CD4-positive, alpha-beta T cell treated with Interleukin-1 beta for 1 hour (primary cell): ENCODE measurements at regions not wholly inside any gene's neighbourhood (a gene's known extent, or its start where the extent isn't known, plus 50 kb on each side); places are given as distances from the start of the nearest gene placed in this dataset.

Experiments
- DNase-seq, 2 donors: peaks; one replicate each; pipeline ENCODE4 v3.0.0-alpha.2; 2020 to 2022

DNA sequence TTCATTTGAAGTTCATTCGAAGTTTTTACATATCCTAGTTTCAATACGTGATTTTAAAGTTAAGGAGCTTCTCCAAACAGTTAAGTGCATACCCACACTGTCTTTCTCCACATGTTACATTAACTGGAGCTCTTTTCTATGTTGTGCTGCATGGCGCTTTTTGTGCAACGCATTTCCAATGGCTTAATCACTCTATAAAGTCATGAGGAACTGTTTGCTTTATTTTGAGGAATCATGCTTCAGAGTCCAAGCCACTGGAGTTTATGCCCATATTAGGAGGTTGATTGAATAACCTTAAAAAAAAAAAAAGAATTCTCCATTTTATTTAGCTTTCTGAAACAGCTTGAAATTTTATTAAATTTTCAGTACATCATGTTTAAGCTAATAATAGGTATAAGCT, 109.4 kb upstream of the MBNL1 start:
- no peak for DNase-seq

DNA sequence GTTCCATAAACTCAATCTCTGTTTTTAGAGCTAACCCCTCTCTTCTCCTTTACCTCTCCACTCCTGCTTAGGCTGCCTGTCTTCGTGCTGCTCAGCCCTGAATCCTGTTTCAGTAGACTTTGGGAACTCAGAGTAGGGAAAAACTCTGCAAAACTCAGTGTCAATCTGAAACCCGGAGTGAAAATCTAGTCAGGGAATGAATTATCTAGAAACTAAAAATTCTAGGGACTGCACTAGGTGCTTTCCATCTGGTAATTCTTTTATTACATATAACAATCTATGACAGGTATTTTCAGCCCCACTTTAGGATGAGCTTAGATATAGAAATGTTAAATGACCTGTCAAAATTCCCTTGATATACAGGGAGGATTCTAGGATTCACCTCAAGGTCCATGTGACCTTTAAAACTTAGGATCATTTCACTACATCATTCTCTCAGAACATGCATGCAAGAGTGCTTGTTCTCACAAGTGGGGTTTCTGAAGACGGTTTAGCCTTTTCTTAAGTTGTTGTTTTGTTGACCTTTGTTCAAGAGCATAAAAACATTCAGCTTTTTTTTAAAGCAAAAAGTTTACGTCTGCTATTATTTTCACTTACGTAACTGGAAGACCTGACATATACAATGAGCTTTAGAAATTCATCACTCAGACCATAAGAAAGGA, 108.2 kb upstream of the MBNL1 start:
- no peak for DNase-seq

DNA sequence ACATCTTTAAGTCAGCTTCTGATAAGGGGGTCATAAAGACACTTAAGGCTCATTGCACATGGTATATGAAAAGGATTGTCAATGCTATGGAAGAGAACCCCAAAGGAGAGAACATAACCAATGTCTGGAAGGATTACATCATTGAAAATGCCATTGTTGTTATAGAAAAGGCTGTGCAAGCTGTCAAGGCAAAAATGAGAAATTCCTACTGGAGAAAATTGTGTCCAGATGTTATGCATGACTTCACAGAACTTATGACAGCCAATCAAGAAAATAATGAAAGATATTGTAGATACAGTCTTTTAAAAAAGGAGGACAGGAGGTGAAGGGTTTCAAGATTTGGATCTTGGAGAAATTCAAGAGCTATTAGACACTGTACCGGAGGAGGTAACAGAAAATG, 96.3 kb upstream of the MBNL1 start:
- no peak for DNase-seq

DNA sequence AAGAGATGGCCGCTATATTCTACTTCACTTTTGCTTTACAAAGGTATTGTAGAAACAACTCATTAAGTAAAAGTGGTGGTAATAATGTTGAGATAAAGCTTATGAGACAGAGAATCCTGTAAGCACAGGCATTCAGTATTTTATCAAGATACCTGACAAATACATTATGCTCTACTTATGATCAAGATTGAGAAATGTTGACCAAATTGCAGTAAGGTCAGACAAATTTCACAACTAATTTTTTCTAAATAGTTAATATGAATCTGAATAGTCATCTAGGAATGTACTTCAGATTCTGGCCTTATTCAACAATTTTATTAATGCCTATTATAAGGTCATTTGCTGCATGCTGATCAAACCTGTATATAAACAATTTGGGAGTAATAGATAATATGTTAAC, 95.1 kb upstream of the MBNL1 start:
- no peak for DNase-seq

DNA sequence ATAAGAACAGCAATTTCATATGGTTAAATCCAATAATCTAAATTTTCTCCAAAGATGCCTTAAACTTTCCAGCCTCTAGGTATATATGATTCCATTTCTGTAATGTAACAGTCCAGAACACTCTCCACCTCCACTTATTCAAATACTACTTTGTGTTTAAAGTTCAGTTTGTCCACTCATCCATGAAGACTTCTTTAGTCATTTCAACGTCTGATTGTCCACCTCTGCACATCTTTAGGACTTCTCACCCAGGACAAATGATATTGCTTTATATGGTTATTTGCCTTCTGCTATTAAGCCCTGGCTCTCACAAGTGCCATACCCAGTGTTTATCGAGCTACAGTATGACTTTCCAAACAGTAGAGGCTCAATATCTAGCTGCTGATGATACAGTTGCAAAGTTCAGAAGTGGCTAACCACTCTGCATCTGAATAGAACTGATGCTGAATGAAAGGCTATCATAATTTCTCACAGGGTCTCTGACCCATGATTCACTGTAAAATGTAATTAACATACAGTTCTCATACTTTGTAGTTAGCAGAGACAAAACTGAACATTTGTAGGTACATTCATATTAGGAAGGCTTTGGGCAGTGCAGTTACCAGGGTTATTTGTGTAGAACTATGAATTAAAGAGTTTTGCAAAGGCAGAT, 93.7 kb upstream of the MBNL1 start:
- no peak for DNase-seq

DNA sequence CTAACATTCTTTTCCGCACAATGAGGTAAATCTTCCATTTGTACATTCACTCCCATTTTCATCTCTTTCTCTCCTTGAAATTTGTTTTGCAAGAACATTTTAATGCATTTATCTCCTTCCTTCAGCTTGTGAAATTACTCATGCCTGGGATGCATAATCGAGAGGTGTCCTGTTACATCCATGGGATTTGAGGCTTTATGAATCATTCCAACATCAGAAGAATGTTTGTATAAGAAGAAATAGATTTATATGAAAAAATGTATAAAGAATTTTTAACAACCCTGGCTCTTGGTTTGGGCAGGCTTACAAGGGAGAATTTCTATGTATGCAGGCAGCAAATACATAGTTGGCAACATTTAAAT, 93.2 kb upstream of the MBNL1 start:
- no peak for DNase-seq

DNA sequence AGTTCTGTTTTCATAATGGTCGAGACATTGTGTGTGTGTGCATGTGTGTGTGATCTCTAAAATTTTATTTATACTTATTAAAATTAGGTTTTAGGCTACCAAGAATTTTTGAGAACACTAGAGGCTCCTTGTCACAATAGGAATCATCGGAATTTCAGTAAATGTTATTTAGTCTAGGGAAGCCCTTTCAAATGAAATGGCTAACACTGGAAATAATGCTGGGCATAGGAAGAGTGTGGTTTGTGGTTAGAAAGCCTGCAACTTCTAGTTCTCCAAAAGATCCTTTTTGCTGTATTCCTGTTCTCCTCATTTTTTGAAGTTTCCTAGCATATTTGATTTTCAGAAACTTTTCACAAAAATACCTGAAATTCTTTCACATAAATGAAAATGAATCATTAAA, 92.5 kb upstream of the MBNL1 start:
- no peak for DNase-seq

DNA sequence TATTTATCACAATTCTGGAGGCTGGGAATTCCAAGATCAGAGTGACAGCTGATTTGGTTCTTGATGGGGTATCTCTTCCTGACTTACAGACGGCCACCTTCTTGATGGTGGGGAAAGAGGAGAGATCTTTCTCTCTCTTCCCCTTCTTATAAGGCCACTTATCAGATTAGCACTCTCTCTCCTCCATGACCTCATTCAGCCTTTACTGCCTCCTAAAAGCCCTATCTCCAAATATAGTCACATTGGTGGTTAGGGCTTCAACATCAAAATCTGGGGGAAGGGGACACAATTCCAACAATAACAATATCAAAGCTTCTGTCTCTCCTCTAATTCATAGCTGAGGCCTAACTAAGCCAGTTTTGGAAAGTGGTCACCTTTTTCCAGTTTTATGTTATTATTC, 91.7 kb upstream of the MBNL1 start:
- DNase-seq = no peak

DNA sequence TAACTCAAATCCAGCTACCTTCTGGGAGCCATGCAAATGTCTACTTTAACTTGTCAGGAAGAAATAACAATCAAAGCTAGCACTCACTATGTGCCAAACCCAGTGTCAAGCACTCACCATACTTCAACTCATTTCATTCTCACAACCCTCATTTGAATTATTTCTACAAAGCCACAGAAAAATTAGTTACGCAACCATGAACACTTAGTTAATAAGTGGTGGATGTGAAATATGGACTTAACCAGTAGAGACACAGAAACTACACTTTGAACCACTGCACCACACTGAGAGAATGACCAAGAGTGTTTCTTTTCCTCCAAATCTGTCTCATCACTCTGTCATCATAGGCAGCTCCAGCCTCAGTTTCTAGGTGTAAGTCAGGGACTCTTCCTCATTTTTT, 91.0 kb upstream of the MBNL1 start:
- no peak for DNase-seq

DNA sequence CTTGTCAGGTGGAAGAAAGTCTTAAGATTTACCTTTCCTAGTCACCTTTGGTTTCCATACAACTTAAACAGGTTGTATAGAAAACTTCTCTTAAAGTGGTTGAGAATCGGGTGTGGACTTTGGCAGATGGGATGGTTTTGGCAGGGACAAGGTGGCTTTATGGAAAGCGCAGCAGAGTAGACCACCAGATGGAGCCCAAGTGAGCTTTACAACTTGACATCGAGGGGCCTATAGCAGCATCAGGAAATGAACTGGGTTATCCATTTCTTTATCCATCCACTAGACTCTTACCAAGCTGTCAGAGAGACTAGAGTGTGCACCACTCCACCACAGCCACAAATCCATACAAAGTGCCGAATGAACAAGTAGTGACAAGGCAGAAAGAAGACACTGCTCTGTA, 85.3 kb upstream of the MBNL1 start:
- peak; percentile 64 to 65 for DNase-seq

DNA sequence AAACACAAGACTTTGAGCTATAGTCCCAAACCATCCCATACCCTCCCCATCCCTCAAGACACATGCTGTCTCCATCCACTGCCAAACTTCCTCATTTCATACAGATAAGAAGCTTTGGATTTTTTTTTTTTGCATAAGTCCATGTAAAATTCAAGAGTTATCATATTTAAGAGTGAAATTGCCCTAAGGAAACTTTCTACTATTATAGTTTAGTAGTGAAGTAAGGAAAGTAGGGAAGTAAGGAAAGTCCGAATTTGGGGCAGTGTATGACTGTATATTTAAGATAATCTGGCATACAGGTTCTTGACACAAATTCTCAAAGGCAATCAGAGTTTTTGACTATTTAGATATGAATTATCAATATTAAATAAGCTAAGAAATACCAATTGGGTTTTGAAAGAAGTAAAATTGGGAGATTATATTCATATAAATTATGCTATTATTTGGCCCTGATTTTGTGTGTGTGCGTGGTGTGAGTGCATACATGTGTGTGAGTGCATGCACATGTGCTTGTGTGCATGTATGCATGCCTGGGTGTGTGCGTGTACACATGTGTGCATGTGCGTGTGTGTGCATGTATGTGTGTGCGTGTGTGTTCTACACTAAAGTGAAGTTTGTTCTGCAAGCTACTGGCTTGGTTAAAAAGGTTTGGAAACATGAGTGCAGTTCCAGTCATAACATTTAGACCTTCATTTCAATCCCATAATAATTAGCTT, 83.6 kb upstream of the MBNL1 start:
- no peak for DNase-seq

DNA sequence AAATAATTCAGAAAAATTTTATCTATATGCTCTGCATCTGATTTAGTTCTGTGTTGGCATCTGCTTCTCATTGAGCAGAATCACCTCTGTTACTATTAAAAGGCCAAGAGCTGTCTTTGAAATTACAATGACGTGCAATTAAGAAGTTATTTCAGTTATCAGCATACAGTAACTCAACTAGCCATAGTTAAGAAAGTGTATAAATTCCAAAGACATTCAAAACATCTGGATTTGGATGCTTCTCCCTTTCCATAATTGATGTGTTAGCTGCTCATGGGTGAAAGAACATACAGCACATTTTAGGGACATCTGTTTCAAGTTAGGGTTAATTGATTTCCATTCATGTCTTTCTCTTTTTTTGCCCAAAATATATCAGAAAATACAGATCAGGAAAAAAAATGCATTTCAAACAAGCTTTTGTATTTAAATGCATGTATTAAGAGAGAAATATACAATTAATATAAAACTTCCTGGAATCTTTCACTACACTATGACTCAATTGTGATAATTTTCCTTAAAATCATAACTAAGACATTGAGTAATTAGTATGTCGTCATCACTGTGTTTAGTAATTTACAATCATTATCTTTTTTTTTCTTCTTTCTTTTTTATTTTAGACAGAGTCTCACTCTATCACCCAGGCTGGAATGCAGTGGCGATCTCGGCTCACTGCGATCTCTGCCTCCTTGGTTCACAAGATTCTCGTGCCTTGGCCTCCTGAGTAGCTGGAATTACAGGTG, 82.7 kb upstream of the MBNL1 start:
- no peak for DNase-seq

DNA sequence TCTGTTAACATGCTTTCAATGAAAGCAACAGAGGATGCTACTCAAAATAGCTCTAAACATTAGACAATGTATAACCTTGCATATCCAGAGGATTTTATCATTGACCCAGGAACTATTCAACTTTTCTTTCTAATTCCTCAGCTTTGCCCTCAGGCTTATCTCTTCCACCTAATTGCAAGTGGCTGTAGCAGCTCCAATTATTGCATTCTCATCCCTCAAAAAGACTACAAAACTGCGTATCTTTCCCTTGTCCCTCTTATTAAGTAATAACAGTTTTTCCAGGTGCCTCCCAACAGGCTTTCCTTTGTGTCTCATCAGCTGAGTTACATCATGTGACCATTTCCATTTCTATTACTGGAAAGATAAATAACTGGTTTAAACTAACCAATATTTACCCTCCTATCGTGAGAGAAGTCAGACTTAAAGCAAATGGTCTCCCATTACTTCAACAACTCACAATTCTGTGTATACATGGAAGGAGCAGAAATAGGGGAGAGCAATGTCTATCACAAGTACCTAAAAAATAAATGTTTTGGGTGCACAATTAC, 78.0 kb upstream of the MBNL1 start:
- DNase-seq = no peak

DNA sequence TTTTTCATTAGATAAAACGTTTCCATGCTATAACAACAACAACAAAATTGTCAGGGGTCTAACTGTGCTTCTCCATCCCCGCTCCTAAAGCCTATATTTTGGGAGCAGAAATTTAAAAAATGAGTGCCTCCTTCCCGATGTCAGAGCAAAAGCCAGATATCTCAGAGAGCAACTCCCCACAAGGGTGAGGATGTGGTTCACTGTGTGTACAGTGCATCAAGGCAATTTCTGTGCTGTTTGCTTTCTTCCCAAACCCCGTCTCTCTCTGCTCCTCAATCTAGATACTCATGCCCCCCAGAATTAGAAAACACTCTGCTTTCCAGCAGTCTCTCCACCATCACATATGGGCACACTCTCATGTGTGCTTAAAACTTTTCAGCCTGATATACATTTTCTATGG, 76.7 kb upstream of the MBNL1 start:
- no peak for DNase-seq

DNA sequence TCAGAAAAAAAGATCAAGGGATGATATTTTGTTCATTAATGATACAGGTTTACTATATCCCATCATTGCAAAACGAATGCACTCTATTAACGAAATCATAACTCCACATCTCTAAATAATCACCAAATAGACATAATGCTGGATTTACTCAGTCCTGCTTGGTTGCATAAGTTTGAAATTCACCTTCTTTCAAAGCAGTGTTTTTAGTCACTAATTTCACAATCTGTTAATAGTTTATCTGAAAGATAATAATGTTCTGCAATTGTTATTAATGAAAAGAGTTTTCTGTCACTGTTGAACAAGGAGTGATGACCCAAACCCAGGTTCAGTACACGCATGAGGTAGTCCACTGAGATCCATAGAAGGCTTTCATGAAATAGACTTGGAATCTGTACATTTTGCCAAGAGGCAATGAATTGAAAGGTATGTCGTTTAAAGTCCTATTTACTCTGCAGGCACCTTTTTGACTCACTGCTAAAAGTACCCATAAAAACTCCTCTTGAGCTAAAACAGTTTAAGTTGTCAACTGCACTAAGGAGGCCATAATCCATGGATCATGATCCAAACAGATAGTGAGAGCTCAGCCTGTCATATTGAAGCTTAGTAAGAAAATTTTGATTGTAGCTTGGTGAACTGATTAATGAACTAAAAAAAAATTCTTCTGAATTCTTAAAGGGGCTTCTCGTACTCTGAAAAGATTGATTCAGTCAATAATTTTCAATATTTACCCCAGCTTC, 75.6 kb upstream of the MBNL1 start:
- DNase-seq = no peak

DNA sequence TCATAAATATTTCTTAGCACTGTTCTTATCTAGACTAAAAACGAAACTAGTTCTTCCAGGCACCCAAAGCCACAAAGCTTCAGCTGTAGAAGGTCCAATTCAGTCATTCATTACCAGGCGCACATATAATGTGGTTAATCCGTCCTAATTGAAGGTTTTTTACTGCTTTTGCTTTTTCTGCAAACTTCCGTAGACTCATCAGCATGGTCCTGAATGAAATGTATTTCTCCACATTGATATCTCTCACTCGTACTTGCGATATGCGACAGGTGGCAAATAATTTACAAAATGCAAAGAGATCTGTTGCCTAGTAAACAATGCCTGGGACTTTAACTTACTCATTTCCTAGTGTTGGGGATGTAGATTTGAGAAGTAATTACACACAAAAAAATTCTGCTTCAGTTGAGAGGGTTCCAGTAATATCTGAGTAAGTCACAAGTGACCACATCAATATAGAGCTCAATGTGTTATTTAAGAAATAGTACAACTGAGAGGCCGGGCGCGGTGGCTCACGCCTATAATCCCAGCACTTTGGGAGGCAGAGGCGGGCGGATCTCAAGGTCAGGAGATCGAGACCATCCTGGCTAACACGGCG, 75.0 kb upstream of the MBNL1 start:
- peak; percentile 15 to 71 for DNase-seq

DNA sequence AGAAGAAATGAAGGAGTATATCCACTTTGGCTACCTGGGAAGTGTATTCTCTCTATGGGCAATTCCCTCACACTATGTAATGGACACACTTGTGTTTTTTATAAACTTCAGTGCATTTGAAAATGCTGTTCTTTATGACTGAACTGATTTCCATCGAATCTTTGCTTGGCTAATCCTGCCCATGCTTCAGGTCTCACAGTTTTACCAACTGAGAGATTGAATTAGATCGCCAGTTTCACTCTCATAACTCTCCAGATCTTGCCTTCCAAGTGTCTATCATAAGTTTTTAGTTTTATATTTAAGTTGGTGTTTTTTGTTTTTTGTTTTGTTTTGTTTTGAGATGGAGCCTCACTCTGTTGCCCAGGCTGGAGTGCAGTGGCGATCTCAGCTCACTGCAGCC, 73.5 kb upstream of the MBNL1 start:
- DNase-seq = no peak

DNA sequence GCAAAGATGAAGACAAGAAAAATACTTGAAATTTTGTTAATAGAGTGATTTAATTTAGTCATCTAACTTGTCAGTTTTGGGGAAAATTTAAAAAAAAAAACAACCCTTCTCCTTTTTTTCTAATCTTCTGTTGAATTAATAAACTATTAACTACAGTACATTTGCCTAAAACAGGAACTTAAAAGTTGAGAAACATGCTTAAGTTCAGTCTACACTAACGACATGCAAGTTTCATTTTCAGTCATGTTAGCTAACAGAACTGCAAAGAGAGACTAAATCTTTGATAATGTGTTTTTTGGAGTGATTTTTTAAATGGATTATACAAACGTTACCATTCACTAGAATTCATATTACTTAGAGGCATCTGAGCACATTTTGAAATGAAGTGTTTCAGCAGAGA, 71.9 kb upstream of the MBNL1 start:
- no peak for DNase-seq

DNA sequence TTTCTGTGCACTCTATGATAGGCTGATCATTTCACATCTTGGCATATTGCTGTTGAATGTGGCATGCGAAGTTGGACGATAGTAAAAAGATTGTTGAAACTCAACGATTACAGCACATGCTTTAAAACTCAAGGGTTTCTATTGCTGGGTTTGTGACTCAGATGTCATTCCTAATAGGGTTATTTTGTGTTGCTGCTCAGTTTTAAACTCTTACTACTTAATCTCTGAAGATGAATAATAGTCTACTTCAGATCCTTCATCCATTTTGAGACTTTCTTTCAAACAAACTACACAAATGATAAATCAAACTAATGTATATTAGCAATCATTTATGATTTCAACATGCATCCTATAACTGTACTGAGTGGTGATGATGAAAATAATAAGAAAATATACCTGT, 71.3 kb upstream of the MBNL1 start:
- no peak for DNase-seq

DNA sequence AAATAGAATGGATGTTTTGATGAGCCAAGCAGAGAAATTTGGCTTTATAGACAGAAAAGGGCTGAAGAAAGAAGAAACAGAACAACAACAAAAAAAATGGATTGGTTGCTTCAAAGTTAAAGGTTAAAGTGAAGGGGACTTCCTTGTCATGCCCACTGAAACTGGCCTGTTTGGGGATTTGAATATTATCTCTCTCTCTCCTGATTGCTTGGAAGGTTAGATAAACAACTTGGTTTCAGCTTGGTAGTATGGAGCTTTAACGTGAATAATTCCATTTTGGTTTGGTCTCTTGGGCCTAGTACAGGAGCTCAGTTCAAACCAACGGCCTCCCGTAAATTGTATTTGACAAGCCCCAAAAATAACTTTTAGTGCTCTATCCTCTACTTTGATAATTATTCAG, 70.8 kb upstream of the MBNL1 start:
- DNase-seq = peak in 1 of 2 donors; percentile 42

DNA sequence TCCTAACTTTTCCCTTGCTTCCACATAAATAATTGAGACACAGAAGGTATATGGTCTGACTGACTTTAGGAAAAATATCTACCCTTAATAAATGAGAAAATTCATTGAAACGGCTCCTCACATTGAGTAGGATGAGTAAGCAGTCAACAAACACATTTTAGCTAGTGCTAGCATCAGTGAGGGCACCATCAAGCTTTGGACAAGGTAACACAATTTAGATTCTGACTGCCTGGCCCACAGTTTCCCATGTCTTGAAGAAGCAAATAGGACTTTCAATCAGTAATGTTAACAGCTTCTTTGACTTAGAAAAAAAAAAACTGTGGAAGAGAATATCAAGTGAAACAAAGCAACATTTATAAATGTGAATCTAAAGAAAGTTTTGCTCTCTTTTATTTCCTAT, 70.1 kb upstream of the MBNL1 start:
- DNase-seq = peak in 1 of 2 donors; percentile 37

DNA sequence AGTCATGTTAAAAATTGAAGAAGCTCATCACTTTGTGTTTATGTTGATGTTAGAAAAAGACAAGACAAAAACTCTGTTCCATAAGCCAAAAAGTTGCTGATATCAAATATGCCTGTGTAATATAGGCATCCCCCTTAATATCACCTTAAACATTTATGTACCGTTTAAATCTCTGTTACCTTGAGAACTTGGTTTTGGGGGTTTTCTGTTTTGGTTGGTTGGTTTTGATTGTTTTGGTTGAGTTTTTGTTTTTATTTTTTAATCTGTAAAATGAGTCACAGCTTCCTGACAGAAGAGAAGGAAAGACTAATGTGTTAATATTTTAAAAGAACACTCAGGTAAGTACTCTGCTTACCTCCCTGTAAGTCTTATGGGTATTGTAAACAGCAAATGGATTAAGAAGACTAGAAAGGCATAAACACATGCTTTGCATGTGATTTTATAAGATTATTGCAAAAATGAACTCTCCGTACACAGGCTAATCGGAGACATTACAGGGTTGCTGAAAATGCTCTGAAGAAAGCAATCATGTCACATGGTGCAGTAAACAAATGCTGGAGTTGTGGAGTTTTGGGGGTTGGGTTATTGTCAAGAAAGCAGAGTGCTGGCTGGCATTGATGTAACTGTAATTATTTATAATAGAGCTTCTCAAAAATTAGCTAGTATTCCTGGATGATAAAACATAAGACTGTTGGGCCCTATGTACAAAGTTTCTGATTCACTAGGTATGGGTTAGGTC, 69.5 kb upstream of the MBNL1 start:
- DNase-seq = peak; percentile 13 to 60
